RWPE1 (cell line): ENCODE measurements at regions not wholly inside any gene's neighbourhood (a gene's known extent, or its start where the extent isn't known, plus 50 kb on each side); places are given as distances from the start of the nearest gene placed in this dataset.

Experiments
- CTCF ChIA-PET: fragments of 350-600 bp; sonication (Branson Sonifier 250); formaldehyde crosslinking; extraction: SDS; loops from one replicate; lab custom pipeline; 2021; lab: Yijun Ruan, JAX
- POLR2A ChIA-PET: fragments of 400-600 bp; formaldehyde crosslinking; extraction: SDS; loops from one replicate; lab custom pipeline; 2020; ENCODE audit warnings: antibody characterized with exemption; ENCODE audit not compliant: low non-redundant PET; lab: Yijun Ruan, JAX
- DNase-seq: peaks from one replicate; pipeline ENCODE4 v3.0.0; 2012; ENCODE audit warnings: low spot score
- H3K27ac ChIP-seq: fragments of 450-650 bp; 2 replicates; pipeline ENCODE4 v1.5.1; 2017
- CTCF ChIP-seq: fragments of 450-650 bp; conservative IDR thresholded peaks from 2 replicates; pipeline ENCODE4 v1.5.1; 2017; ENCODE audit warnings: low read depth, mild to moderate bottlenecking

- H3K27ac ChIP-seq, result no peak overlapping the region
- POLR2A ChIA-PET, result no interaction called here
- CTCF ChIA-PET, result no interaction called here
- TF ChIP-seq CTCF, result no peak
- DNase-seq, result no peak
Measured at GRCh38 chr4:180618396-180618795, 1624.8 kb upstream of the TENM3 start.

GRCh38 chr4:180619440-180619839 lies 1623.8 kb upstream of the TENM3 start:
- CTCF ChIA-PET, result no interaction called here
- POLR2A ChIA-PET, result no interaction called here

DNA sequence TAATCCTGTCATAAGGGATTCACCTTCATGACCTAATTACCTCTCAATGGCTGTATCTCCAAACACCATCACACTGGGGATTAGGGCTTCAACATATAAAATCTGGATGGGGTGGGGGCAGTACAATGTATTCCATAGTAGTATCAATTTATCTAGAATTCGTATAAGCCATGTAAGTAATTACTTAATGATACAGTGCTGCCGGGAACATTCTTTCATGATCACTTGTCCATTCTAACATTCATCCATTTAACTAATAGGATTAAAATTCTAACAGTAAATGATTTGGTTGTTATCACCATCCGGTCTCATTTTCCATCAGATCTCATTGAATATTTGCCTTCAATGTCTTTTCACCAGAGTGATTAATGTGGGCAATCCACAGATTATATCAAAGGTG lies 1620.9 kb upstream of the TENM3 start:
- no peak for TF ChIP-seq CTCF
- POLR2A ChIA-PET, result no interaction called here
- CTCF ChIA-PET, result no interaction called here
- H3K27ac ChIP-seq, result no peak overlapping the region
- DNase-seq, result no peak

More at GRCh38 chr4:180619440-180619839, 1623.8 kb upstream of the TENM3 start:
- no peak overlapping the region for H3K27ac ChIP-seq
- no peak for DNase-seq
- TF ChIP-seq CTCF, result no peak

GRCh38 chr4:180625653-180626052 lies 1617.5 kb upstream of the TENM3 start:
- TF ChIP-seq CTCF, result no peak
- DNase-seq, result no peak
- POLR2A ChIA-PET, result no interaction called here
- CTCF ChIA-PET, result no interaction called here
- H3K27ac ChIP-seq, result no peak overlapping the region

- CTCF ChIA-PET, result interaction anchor here (0.7 kb wide), 1 partner anchor 14 kb away, joined by 3 read pairs; no protein-coding TSS in a partner anchor
- no peak for TF ChIP-seq CTCF
Measured at GRCh38 chr4:180630012-180630665, 1613.1 kb upstream of the TENM3 start.

GRCh38 chr4:180634306-180634705 lies 1608.9 kb upstream of the TENM3 start:
- POLR2A ChIA-PET, result no interaction called here
- H3K27ac ChIP-seq, result no peak overlapping the region
- CTCF ChIA-PET, result no interaction called here
- TF ChIP-seq CTCF, result no peak
- DNase-seq, result no peak

More at GRCh38 chr4:180630012-180630665, 1613.1 kb upstream of the TENM3 start:
- POLR2A ChIA-PET, result no interaction called here
- no peak for DNase-seq
- H3K27ac ChIP-seq, result no peak overlapping the region
